HG02943 (cell line): ENCODE measurements at regions not wholly inside any gene's neighbourhood (a gene's known extent, or its start where the extent isn't known, plus 50 kb on each side); places are given as distances from the start of the nearest gene placed in this dataset.

Source experiments
- ATAC-seq: cut with Tn5 transposase; IDR thresholded peaks from one replicate; pipeline ENCODE4 v1.9.1; 2021; ENCODE audit warnings: mild to moderate bottlenecking, low read depth, moderate library complexity; ENCODE audit not compliant: unreplicated experiment

GRCh38 chr3:177469216-177469615 lies 271.9 kb upstream of the TBL1XR1 start:
- no peak for ATAC-seq

- no peak for ATAC-seq
These were observed 273.1 kb upstream of the TBL1XR1 start for GRCh38 chr3:177470197-177470941.

- no peak for ATAC-seq
These were observed 274.6 kb upstream of the TBL1XR1 start for GRCh38 chr3:177471733-177472480.

GRCh38 chr3:177473184-177473583 lies 275.9 kb upstream of the TBL1XR1 start:
- ATAC-seq: no peak

GRCh38 chr3:177473903-177474302 lies 276.6 kb upstream of the TBL1XR1 start:
- ATAC-seq: no peak

GRCh38 chr3:177474652-177475355 lies 277.5 kb upstream of the TBL1XR1 start:
- no peak for ATAC-seq

- ATAC-seq: no peak
These were observed 278.0 kb upstream of the TBL1XR1 start for GRCh38 chr3:177475356-177475665.

- ATAC-seq: no peak
These were observed 279.2 kb upstream of the TBL1XR1 start for GRCh38 chr3:177476495-177476894.

- no peak for ATAC-seq
These were observed 279.7 kb upstream of the TBL1XR1 start for GRCh38 chr3:177476921-177477435.

GRCh38 chr3:177478170-177478867 lies 281.0 kb upstream of the TBL1XR1 start:
- no peak for ATAC-seq

- ATAC-seq: no peak
These were observed 282.3 kb upstream of the TBL1XR1 start for GRCh38 chr3:177479630-177480029.

- ATAC-seq: no peak
These were observed 284.0 kb upstream of the TBL1XR1 start for GRCh38 chr3:177481329-177481728.

GRCh38 chr3:177482048-177482691 lies 284.9 kb upstream of the TBL1XR1 start:
- ATAC-seq: no peak

- no peak for ATAC-seq
These were observed 286.1 kb upstream of the TBL1XR1 start for GRCh38 chr3:177483182-177483967.

- ATAC-seq: no peak
These were observed 286.9 kb upstream of the TBL1XR1 start for GRCh38 chr3:177484206-177484605.

GRCh38 chr3:177484926-177485325 lies 287.6 kb upstream of the TBL1XR1 start:
- ATAC-seq: no peak

- no peak for ATAC-seq
These were observed 290.4 kb upstream of the TBL1XR1 start for GRCh38 chr3:177487635-177488186.

GRCh38 chr3:177488740-177489139 lies 291.5 kb upstream of the TBL1XR1 start:
- no peak for ATAC-seq

- no peak for ATAC-seq
These were observed 293.3 kb upstream of the TBL1XR1 start for GRCh38 chr3:177490626-177491025.
